SKM-1 (cell line): ENCODE measurements at regions not wholly inside any gene's neighbourhood (a gene's known extent, or its start where the extent isn't known, plus 50 kb on each side); places are given as distances from the start of the nearest gene placed in this dataset.

Experiments used
- DNase-seq: peaks from one replicate; lab custom pipeline; 2025; ENCODE audit not compliant: unreplicated experiment; lab: John Stamatoyannopoulos, UW

DNA sequence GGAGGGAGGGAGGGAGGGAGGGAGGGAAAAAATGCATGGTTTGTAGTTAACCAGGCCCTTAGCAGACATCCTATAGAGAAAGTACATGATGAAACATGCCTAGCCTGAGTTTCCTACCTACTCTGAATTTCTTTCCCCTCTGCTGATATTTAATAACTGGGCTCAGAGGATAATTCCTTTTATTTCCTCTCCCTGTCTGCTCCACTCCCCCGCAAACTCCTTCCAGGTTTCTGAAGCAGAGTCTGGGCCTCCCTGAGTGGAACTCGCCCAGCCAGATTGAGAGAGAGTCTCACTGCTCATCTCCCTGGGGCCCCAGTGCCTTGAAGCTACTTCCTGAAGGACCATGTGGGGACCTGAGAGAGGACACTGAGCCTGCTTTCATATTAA, 111.9 kb upstream of the SLC44A3 start:
- DNase-seq = no peak

DNA sequence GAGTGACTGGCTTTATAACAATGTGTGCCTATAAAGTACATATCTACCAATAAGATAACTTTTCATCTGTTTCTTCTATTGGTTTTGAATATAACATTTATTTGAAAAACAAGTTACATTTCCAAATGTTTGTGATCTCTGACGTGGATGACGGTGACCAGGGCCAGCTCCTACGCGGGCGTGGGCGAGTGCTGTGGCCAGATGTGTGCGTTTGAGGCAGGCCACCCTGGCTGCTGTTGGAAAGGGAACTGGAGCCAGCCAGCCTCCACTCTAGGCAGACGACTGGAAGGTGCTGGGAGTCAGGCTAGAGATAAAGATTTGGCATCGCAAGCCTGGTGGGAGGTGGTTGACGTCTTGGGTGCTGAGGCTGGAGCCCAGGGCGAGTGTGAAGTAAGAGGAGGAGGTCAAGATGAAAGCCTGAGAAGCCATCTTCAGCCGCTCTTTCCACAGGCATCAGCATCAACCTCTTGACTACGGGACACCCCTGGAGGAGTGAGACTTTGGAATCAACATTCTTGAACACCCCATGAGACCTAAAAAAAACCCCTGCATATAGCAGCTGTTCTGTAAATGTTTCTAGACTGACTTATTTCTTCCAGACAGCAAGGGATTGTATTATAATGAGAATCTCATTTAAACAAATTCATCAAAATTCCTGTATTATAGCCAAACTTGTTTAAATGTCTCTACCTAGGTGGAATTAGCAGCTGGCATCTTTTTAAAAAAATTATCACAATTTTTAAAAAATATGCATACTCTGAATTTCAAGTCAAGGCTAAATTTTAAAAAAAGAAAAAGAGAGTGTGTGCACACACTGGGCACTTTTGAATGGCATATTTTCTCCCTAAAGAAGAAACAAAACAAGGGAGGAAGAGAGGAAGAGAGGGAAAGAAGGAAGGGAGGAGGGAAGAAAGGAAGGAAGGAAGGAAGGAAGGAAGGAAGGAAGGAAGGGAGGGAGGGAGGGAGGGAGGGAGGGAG, 112.5 kb upstream of the SLC44A3 start:
- DNase-seq = no peak

DNA sequence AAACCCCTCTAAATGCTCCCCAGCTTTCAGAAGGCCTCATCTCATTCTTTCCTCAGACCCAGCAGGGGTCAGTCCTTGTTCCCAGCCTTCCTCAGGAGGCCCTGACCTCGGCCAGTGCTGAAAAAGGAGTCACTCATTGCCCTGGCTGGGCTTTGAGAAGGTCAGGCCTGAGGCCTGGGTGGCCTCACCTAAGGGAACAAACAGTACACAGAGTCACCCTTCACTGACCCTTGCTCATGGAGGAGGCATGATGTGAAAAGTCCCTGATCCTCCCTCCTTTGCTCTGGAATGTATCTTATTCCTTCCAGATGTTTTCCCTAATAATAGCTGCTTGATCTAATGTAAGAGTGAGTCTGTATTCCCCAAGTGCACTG, 117.7 kb upstream of the SLC44A3 start:
- DNase-seq = no peak

DNA sequence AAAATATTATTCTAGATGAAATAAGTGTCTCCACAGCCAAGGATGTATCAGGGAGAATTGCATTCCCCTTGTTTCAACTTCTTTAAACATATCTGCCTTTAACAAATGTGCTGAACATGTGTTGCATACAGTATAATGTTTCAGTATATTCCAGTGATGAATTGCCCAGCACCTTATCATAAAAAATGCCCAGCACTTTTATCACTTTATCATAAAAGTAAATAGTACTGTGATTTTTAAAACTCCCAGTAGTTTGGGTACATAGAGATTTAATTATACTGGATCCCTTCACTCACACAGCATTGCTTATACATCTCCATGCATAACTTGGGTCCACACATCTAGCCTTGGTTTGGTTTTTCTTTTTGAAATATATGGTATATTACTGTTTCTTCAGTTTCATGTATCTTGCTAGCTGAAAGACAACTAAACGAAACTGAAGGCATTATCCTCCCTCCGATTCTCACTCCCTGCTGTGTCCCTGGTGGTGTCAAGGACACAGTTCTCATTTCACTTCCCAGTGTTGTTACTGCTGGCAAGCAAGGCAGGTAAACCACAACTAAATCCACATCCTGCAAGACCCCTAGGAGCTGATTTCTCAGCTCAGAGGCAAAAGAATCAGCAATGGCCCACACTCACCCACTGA, 118.2 kb upstream of the SLC44A3 start:
- DNase-seq = no peak

DNA sequence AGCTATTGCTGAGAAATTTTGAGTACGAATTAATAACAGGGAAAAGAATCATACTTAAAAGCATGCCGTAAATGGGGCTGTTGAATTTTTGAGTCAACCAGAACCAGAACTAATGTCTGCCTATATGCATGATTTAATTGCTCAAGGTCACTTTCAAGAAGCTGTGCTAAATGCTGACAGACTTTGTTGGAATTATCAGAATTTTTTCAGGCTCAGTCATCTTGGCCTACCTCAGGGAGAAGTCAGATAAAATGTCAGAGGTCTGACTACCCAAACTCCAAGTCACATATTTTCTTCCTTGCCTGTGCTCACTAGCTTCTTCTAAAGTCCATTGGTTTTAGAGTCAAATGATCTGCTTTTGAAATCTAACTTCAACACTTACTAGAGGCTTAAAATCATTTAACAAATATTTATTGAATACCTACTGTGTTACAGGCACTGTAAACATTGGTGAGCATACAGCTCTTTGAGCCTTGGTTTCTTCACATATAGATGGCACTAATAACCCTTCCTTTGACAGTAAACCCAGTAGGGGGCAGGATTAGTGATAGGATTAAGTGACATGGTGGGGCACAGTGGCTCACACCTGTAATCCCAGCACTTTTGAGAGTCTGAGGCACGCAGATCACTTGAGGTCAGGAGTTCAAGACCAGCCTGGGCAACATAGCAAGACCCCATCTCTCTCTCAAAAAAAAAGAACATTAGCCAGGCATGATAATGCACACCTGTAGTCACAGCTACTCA, 121.2 kb upstream of the SLC44A3 start:
- DNase-seq = no peak

DNA sequence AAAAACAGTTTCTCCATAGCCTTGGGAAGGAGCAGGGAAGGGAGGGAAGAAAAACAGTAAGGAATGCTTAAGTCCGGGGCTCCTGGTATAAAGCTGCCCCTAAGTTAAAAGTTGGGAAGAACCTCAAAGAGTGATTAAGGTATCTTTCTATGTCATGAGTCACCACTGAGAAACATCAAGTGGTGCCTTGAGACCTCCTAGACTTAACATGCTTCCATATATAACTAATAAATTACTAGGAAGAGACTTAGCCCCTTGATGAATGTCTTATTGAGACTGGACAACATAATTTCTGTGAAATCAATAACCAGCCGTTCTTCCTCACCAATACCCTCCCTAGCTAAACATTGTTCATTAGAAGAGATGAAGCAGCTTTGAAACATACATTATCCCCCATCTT, 121.8 kb upstream of the SLC44A3 start:
- no peak for DNase-seq

DNA sequence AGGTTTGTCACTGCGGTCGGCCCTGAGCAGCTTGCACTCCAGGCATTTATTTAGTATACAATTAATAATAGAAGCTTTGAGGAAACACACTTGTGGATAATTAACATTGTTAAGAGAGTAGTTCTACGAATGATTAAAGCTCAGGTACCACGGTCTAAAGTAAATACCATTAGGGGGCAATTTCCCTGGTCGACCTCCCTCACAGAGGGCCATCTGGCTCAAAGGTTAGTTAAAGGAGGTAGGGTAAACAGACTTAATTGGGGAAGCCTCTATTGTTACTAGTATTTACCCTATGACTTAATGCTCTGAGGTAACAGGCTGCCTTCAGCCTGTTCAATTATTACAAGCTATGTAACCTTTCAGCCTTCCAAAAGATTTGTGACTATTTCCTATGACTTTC, 122.3 kb upstream of the SLC44A3 start:
- DNase-seq = no peak

DNA sequence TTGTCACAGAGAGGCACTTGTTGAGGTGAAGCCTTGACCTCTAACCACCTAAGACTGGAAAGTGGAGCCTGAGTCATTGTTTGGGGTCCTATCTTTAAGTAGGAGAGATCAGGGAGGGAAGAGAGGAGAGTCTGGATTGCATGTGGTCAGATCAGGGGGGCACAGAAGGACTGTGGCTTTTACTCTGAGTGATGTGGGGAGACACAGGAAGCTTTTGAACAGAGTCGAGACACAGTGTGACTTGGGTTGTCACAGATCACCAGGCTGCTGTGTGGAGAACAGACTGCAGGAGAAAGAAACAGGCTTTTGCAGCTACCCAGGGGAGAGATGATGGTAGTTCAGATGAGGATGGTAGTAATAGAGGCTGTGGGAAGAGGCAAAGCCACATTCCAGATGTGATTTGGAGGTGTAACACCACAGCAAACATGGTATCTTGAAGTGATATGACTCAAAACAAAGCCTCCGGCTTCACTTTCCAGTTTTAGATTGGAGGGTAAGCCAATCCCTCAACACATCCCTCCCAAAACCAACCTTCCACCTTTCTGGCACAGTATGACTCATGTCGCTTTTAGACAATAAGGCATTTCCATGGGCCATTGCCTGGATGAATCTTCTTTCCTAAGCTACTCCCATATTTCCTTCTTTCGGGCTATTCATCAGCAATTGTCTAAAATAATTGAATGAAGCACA, 125.8 kb upstream of the SLC44A3 start:
- DNase-seq = no peak

DNA sequence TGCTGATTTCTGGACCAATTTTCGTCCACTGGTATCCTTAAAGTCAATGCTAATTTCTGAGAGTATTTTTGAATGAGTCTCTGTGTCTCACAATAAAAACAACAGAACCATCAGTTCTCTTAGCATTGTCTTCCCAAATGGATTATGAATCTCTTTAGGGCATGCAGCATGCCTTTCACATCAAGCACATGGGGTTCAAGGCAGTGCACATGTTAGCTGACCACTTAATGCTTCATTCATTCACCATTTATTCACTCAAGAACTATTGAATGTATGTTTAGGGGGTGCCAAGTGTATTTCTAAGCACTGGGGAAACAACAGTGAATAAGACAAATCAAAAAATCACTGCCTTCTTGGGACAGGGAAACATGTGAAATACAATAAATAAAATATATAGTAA, 126.7 kb upstream of the SLC44A3 start:
- no peak for DNase-seq

DNA sequence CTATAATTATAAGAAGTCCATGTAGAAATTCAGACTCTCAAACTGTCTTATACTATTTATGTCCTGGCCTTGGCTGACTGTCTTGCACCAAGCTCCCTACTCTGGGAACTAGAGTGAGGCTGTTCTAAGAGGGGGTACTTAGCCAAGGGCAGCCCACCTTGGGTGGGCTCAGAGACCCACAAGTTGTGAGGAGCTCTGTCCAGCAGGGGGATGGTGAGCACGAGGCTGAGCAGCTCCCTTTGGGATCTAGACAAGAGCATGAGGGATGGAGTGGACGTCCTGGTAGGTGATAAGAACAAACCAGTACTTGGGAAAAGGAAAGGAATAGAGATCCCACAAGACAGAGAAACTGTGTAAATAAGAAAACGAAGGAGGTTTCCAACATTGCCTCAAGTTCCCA, 127.1 kb upstream of the SLC44A3 start:
- no peak for DNase-seq

DNA sequence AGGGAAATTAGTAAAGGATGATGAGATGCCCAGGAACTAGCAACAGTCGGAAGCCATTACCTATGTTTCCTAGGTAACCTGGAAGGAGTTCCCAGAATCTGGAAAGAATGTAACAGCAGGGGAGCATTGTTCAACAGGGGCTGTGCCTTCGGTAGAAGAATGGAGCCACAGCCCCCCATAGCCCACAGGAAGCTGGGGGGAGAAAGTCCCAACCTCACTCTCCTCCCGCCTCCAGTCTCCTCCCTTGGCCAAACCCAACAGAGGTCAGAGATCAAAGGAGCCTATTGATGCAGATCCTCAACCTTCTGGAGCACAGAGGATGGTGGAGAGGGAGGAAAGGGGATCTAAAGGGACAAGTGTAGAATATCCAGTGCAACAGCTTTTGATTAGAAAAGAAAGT, 131.5 kb upstream of the SLC44A3 start:
- no peak for DNase-seq

DNA sequence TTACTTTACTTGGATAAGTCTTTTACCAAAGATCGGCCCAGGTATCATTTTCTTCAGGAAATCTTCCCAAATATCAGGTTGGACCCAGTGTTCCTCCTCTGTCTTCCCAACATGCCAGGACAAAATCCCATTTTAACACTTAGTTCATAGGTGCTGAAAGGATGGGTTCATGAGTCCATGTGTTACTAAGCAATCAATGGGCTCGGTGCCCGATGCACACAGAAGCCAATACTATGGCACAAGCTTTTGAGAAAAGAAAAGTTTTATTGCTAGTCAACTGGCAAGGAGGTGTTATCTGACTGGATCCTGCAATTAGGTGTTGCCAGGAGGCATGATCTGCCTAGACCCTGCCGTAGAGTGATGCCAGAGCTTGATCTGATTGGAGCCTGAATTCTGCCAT, 133.3 kb upstream of the SLC44A3 start:
- no peak for DNase-seq

DNA sequence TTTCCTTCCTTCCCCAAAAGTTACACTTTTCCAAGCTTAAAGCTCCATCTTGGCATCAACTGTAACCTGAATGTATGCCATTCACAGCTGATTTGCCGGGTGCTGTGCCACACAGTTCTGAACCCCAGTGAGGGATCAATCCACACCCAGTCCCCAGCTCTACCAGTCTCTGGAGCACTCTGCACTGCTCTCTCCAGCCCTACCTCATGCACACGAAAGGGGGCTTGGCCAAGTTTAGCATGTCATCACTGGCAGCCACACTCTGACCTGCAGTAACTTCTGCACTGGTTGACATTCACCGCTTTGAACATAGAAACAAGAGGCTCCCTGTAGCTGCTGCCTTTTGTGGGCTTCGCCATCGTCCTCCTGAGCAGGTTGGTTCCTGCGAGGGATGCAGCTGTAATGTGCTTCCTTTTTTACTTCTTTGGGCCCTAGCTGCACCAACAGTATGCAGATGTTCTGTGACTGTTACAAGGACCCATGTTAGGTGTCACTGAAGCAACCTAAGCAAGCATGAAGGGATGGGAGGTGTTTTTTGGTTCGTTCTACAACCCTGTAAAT, 135.4 kb upstream of the SLC44A3 start:
- DNase-seq = no peak

DNA sequence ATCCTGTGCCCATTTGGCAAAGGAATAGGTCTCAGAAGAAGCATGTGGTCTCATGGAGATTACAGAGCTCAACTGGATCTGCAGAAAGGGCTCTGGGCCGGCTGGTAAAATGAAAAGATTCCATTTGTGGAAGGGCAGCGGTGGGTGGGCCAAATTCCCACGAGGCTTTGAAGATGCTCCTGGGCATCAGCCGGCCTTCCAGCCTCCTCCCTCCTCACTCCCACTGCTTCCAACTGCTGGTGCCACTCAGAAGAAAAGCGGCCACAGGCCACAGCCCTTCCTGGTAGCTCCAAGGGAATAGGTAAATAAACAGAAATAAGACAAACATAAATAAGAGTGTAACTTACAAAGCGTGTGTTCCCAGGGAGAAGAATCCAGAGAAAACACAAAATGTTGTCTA, 136.3 kb upstream of the SLC44A3 start:
- no peak for DNase-seq

DNA sequence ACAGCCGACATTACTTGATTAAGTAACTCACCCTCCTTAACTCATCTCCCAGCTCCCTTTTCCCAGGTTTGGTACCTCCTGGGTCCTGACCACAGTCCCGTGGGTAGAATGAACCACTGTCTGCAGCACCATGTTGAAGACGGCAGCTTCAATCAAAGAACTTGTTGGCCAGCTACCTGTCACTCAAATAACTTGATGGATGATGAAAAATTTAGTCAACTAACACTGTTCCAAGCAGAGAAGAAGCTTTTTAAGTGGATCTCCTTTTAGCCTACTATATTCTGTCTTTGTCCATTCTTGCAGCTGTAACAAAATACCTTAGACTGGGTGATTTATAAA, 138.4 kb upstream of the F3 start:
- DNase-seq = no peak

DNA sequence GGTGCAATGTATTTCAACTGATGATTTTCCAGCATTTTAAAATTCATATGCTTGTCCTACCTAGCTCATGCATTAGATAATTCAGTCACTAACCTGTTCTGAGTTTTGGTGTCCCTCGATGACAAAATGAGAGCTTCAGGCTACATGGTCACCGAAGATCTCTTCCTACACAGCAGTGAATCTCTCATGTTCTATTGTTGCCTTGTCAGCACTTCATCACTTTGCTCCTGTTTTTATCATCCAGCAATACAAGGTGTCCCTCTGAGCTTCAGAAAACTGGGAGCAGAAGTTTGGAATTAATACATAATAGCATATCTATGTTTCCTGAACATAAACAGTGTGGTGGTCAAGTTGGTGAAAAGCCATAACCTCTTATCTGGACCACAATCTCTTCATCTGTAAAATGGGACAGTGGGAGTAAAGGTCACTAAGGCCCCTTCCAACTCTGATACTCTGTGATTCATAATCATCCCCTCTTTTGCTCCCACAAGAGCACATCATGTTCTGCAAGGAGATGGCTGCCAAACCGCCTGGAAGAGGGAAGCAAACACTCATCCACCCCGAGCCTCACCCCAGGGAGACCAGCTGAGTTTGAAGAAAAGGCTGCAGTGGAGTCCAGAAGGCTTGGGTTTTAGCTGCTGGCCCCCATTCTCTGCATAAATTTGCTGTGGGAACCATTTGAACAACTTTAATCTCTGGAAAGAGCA, 137.9 kb upstream of the F3 start:
- DNase-seq = no peak

DNA sequence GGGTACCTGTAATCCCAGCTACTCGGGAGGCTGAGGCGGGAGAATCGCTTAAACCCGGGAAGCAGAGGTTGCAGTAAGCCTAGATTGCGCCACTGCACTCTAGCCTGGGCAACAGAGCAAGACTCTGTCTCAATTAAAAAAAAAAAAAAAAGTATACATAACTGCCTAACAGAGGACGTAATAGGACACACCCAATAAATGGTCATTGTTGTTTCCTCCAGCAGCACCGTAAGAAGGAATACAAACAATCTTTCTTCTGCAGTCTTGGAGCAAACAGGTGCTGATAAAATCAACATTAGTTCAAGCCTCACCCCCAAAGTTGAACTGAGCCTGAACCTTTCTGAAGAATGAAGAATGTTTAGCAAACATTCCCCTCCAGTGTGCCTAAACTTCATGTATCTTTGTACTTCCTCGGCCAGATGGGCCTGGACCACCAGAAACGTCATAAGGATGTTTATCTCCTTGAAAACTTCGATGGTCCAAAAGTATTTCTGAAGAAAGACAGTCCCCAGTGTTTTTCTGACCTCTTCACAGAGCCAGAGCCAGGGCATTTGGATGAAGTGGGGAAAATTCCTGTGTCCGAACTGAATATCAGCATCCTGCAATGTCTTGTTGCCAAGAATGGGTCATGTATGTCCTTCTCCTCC, 136.8 kb upstream of the F3 start:
- DNase-seq = no peak

DNA sequence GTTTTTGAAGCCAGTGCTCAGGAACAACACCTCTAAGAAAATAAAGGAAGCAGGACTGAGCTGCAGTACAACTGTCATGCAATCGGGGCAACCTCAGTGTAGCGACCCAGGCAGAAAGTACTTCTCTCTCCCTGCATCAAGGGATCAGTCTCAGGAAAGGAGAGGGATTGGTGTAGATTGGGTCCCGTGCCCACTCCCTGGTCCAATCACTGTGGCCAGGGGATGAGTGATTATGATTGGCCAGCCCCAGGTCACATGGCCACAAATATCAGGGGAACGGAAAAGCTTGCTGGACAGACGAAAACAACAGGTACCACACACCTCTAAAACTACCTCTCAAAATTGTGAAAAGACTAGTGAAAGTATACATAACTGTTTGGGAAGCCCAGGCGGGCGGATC, 136.2 kb upstream of the F3 start:
- DNase-seq = no peak

DNA sequence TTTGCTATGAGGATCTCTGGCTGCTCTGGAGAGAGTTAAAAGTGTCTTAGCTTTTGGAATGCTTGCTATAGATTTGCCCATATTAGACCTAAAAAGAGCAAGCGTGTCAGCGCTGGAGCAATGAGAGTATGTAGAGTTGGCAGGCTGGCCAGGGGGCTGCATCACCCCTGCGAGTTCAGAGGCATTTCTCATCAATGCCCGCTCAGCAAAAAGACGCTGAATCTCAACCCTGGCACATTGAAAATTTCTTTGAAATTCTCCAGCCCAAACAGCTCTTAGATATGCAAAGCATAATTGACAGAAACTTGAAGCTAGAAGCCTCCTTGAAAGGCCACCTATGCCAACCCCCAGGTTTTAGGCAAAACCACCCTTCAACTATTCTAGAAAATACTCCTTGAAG, 135.5 kb upstream of the F3 start:
- DNase-seq = no peak

DNA sequence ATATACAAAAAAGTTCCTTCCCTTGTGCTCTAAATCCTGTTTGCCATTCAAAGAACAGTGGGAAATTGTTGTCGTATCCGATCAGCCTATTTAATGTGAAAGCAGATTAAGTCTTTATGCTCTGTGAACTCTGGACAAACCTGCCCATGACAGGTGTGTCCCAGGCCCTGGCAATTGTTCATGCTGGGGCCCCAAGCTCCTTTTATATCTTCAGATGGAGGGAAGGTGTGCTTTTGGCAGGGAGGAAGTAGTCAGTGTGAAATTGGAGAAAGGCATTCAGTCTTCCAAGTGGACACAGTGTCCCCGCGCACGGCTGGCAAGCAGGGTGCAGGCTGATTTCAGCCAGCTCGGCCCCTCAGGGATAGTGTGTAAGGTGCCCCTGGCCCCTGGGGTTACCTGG, 135.1 kb upstream of the F3 start:
- DNase-seq = no peak
